ENCODE measurements at regions not wholly inside any gene's neighbourhood (a gene's known extent, or its start where the extent isn't known, plus 50 kb on each side); places are given as distances from the start of the nearest gene placed in this dataset.

GRCh38 chr5:13408616-13409015, 535.9 kb downstream of the DNAH5 start:
- no peak overlapping the region for H3K23ac ChIP-seq (ENCODE audit: low read length in 2 of 2)
- H3K4me3 ChIP-seq (ENCODE audit: insufficient read depth in 1 of 2, low read depth in 1 of 2, low read length in 2 of 2), result no peak overlapping the region
- H3K79me1 ChIP-seq (replicated peaks; ENCODE audit: low read length, poor library complexity, severe bottlenecking), result no peaks in the 10 kb centered on the region
- H2BK12ac ChIP-seq (ENCODE audit: low read length in 2 of 2), result no peak overlapping the region
- no peak overlapping the region for H4K8ac ChIP-seq (ENCODE audit: low read length)
- H3K4me1 ChIP-seq (ENCODE audit: control insufficient read depth, insufficient read depth, low read depth, low read length), result no peaks in the 10 kb centered on the region
- H2BK120ac ChIP-seq (ENCODE audit: low read depth, low read length), result no peak overlapping the region
- H3K18ac ChIP-seq (ENCODE audit: low read depth in 1 of 2, low read length in 2 of 2), result no peak overlapping the region
- no peak overlapping the region for H3K9ac ChIP-seq (ENCODE audit: low read length)
- no peak overlapping the region for H2BK5ac ChIP-seq (ENCODE audit: low read depth, low read length, poor library complexity, severe bottlenecking)
- no peak overlapping the region for H3K4ac ChIP-seq (ENCODE audit: low read depth in 1 of 2, low read length in 2 of 2)
- no peak overlapping the region for H3K4me2 ChIP-seq (ENCODE audit: low read length, poor library complexity, severe bottlenecking)
- no peak overlapping the region for H3K27ac ChIP-seq (ENCODE audit: low read length, poor library complexity, severe bottlenecking)
- H3K14ac ChIP-seq (ENCODE audit: low read length in 2 of 2), result no peak overlapping the region
- no peak overlapping the region for H2AFZ ChIP-seq (ENCODE audit: low read depth, low read length)
- no peak overlapping the region for H4K91ac ChIP-seq (ENCODE audit: low read length)
- no peak overlapping the region for H2BK15ac ChIP-seq (ENCODE audit: low read depth, poor library complexity, severe bottlenecking)
- H3K27me3 ChIP-seq (ENCODE audit: control insufficient read depth in 1 of 2, insufficient read depth in 1 of 2, low read length in 2 of 2), result no peaks in the 10 kb centered on the region
- H3K36me3 ChIP-seq (ENCODE audit: control insufficient read depth in 1 of 2, insufficient read depth in 2 of 2, low read depth in 1 of 2, low read length in 2 of 2), result no peaks in the 10 kb centered on the region
- no peak for DNase-seq
- no peak overlapping the region for H2AK5ac ChIP-seq (ENCODE audit: low read length, severe bottlenecking)
- no peaks in the 10 kb centered on the region for H3K9me3 ChIP-seq (ENCODE audit: control insufficient read depth, low read length)
- WGBS, result 0% methylated on average over 1 of the region's 1 CpG

- H3K9me3 ChIP-seq (ENCODE audit: control insufficient read depth, low read length), result no peaks in the 10 kb centered on the region
- H3K4me1 ChIP-seq (ENCODE audit: control insufficient read depth, insufficient read depth, low read depth, low read length), result no peaks in the 10 kb centered on the region
- H3K23ac ChIP-seq (ENCODE audit: low read length in 2 of 2), result no peak overlapping the region
- H2AK5ac ChIP-seq (ENCODE audit: low read length, severe bottlenecking), result no peak overlapping the region
- no peak for DNase-seq
- no peak overlapping the region for H4K8ac ChIP-seq (ENCODE audit: low read length)
- H3K27ac ChIP-seq (ENCODE audit: low read length, poor library complexity, severe bottlenecking), result no peak overlapping the region
- H3K14ac ChIP-seq (ENCODE audit: low read length in 2 of 2), result no peak overlapping the region
- H3K9ac ChIP-seq (ENCODE audit: low read length), result no peak overlapping the region
- H3K18ac ChIP-seq (ENCODE audit: low read depth in 1 of 2, low read length in 2 of 2), result no peak overlapping the region
- no peak overlapping the region for H2BK5ac ChIP-seq (ENCODE audit: low read depth, low read length, poor library complexity, severe bottlenecking)
- no peak overlapping the region for H4K91ac ChIP-seq (ENCODE audit: low read length)
- H3K36me3 ChIP-seq (ENCODE audit: control insufficient read depth in 1 of 2, insufficient read depth in 2 of 2, low read depth in 1 of 2, low read length in 2 of 2), result no peaks in the 10 kb centered on the region
- H3K4me2 ChIP-seq (ENCODE audit: low read length, poor library complexity, severe bottlenecking), result no peak overlapping the region
- no peak overlapping the region for H2BK12ac ChIP-seq (ENCODE audit: low read length in 2 of 2)
- no peak overlapping the region for H3K4me3 ChIP-seq (ENCODE audit: insufficient read depth in 1 of 2, low read depth in 1 of 2, low read length in 2 of 2)
- H3K4ac ChIP-seq (ENCODE audit: low read depth in 1 of 2, low read length in 2 of 2), result no peak overlapping the region
- H2BK15ac ChIP-seq (ENCODE audit: low read depth, poor library complexity, severe bottlenecking), result no peak overlapping the region
- H3K27me3 ChIP-seq (ENCODE audit: control insufficient read depth in 1 of 2, insufficient read depth in 1 of 2, low read length in 2 of 2), result no peaks in the 10 kb centered on the region
- H2AFZ ChIP-seq (ENCODE audit: low read depth, low read length), result no peak overlapping the region
- no peaks in the 10 kb centered on the region for H3K79me1 ChIP-seq (replicated peaks; ENCODE audit: low read length, poor library complexity, severe bottlenecking)
- no peak overlapping the region for H2BK120ac ChIP-seq (ENCODE audit: low read depth, low read length)
Observed at GRCh38 chr5:13403351-13403750, 541.1 kb downstream of the DNAH5 start.

DNA sequence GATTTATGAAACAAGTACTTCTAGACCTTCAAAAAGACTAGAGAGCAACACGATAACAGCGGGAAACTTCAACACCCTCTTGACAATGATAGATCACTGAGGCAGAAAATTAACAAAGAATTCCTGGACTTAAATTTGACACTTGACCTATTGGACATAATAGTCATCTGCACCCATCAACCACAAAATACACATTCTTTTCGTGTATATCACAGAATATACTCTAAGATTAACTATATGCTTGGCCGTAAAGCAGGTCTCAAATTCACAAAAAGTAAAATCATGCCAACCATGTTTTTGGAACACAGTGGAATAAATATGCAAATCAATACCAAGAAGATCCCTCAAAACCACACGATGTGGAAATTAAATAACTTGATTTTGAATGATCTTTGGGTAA, 559.4 kb downstream of the DNAH5 start:
- 77% methylated on average over 4 of the region's 5 CpGs for WGBS
- Histone ChIP-seq H3K27ac (ENCODE audit: low read length, poor library complexity, severe bottlenecking) (no peak overlapping the region), H2AFZ (ENCODE audit: low read depth, low read length) (no peak overlapping the region), H2BK120ac (ENCODE audit: low read depth, low read length) (no peak overlapping the region), H2AK5ac (ENCODE audit: low read length, severe bottlenecking) (no peak overlapping the region), H4K8ac (ENCODE audit: low read length) (no peak overlapping the region), H4K91ac (ENCODE audit: low read length) (no peak overlapping the region), H3K36me3 (ENCODE audit: control insufficient read depth in 1 of 2, insufficient read depth in 2 of 2, low read depth in 1 of 2, low read length in 2 of 2) (no peaks in the 10 kb centered on the region), H3K27me3 (ENCODE audit: control insufficient read depth in 1 of 2, insufficient read depth in 1 of 2, low read length in 2 of 2) (no peaks in the 10 kb centered on the region), H2BK12ac (ENCODE audit: low read length in 2 of 2) (no peak overlapping the region), H3K4me3 (ENCODE audit: insufficient read depth in 1 of 2, low read depth in 1 of 2, low read length in 2 of 2) (no peak overlapping the region), H2BK5ac (ENCODE audit: low read depth, low read length, poor library complexity, severe bottlenecking) (no peak overlapping the region), H3K23ac (ENCODE audit: low read length in 2 of 2) (no peak overlapping the region), H3K9me3 (ENCODE audit: control insufficient read depth, low read length) (peaks cover 13% of the 10 kb centered on the region), H3K79me1 (replicated peaks; ENCODE audit: low read length, poor library complexity, severe bottlenecking) (no peaks in the 10 kb centered on the region), H2BK15ac (ENCODE audit: low read depth, poor library complexity, severe bottlenecking) (no peak overlapping the region), H3K4me2 (ENCODE audit: low read length, poor library complexity, severe bottlenecking) (no peak overlapping the region), H3K18ac (ENCODE audit: low read depth in 1 of 2, low read length in 2 of 2) (no peak overlapping the region), H3K14ac (ENCODE audit: low read length in 2 of 2) (no peak overlapping the region), H3K9ac (ENCODE audit: low read length) (no peak overlapping the region), H3K4ac (ENCODE audit: low read depth in 1 of 2, low read length in 2 of 2) (no peak overlapping the region), H3K4me1 (ENCODE audit: control insufficient read depth, insufficient read depth, low read depth, low read length) (no peaks in the 10 kb centered on the region)
- DNase-seq, result no peak

- no peaks in the 10 kb centered on the region for H3K4me1 ChIP-seq (ENCODE audit: control insufficient read depth, insufficient read depth, low read depth, low read length)
- H3K79me1 ChIP-seq (replicated peaks; ENCODE audit: low read length, poor library complexity, severe bottlenecking), result no peaks in the 10 kb centered on the region
- no peak overlapping the region for H2AK5ac ChIP-seq (ENCODE audit: low read length, severe bottlenecking)
- DNase-seq, result no peak
- H3K18ac ChIP-seq (ENCODE audit: low read depth in 1 of 2, low read length in 2 of 2), result no peak overlapping the region
- H3K9ac ChIP-seq (ENCODE audit: low read length), result no peak overlapping the region
- no peak overlapping the region for H2BK5ac ChIP-seq (ENCODE audit: low read depth, low read length, poor library complexity, severe bottlenecking)
- no peak overlapping the region for H3K23ac ChIP-seq (ENCODE audit: low read length in 2 of 2)
- no peak overlapping the region for H2BK12ac ChIP-seq (ENCODE audit: low read length in 2 of 2)
- H3K36me3 ChIP-seq (ENCODE audit: control insufficient read depth in 1 of 2, insufficient read depth in 2 of 2, low read depth in 1 of 2, low read length in 2 of 2), result no peaks in the 10 kb centered on the region
- H2BK120ac ChIP-seq (ENCODE audit: low read depth, low read length), result no peak overlapping the region
- no peak overlapping the region for H3K27ac ChIP-seq (ENCODE audit: low read length, poor library complexity, severe bottlenecking)
- H2AFZ ChIP-seq (ENCODE audit: low read depth, low read length), result no peak overlapping the region
- H3K4ac ChIP-seq (ENCODE audit: low read depth in 1 of 2, low read length in 2 of 2), result no peak overlapping the region
- no peak overlapping the region for H3K4me3 ChIP-seq (ENCODE audit: insufficient read depth in 1 of 2, low read depth in 1 of 2, low read length in 2 of 2)
- H3K14ac ChIP-seq (ENCODE audit: low read length in 2 of 2), result no peak overlapping the region
- H4K8ac ChIP-seq (ENCODE audit: low read length), result no peak overlapping the region
- H4K91ac ChIP-seq (ENCODE audit: low read length), result no peak overlapping the region
- H3K4me2 ChIP-seq (ENCODE audit: low read length, poor library complexity, severe bottlenecking), result no peak overlapping the region
- no peak overlapping the region for H2BK15ac ChIP-seq (ENCODE audit: low read depth, poor library complexity, severe bottlenecking)
- 59% methylated on average over 3 of the region's 3 CpGs for WGBS
- H3K27me3 ChIP-seq (ENCODE audit: control insufficient read depth in 1 of 2, insufficient read depth in 1 of 2, low read length in 2 of 2), result no peaks in the 10 kb centered on the region
- H3K9me3 ChIP-seq (ENCODE audit: control insufficient read depth, low read length), result peaks cover 5% of the 10 kb centered on the region
Observed at GRCh38 chr5:13382232-13382631, 562.3 kb downstream of the DNAH5 start.

All from mesenchymal stem cell (in vitro differentiated cells and primary cell).